LNCaP clone FGC (cell line): ENCODE measurements at regions not wholly inside any gene's neighbourhood (a gene's known extent, or its start where the extent isn't known, plus 50 kb on each side); places are given as distances from the start of the nearest gene placed in this dataset.

ENCODE experiments used
- DNase-seq: peaks from one replicate; pipeline ENCODE4 v3.0.0-alpha.2; 2011; ENCODE audit warnings: low read depth
- H3K4me3 ChIP-seq: 2 replicates; pipeline ENCODE4 v1.5.1; 2011; ENCODE audit warnings: mild to moderate bottlenecking, low read depth, low read length, control low read depth
- TF ChIP-seq, protein P1 (sequence below): IDR thresholded peaks from 2 replicates; pipeline ENCODE4 v1.5.1; 2012; ENCODE audit warnings: mild to moderate bottlenecking; ENCODE audit not compliant: control insufficient read depth, insufficient read depth; ENCODE audit errors: extremely low read depth

GRCh38 chr5:174614500-174615135 is 109.8 kb upstream of the MSX2 start:
- H3K4me3 ChIP-seq = no peak overlapping the region
- TF ChIP-seq, protein P1, sequence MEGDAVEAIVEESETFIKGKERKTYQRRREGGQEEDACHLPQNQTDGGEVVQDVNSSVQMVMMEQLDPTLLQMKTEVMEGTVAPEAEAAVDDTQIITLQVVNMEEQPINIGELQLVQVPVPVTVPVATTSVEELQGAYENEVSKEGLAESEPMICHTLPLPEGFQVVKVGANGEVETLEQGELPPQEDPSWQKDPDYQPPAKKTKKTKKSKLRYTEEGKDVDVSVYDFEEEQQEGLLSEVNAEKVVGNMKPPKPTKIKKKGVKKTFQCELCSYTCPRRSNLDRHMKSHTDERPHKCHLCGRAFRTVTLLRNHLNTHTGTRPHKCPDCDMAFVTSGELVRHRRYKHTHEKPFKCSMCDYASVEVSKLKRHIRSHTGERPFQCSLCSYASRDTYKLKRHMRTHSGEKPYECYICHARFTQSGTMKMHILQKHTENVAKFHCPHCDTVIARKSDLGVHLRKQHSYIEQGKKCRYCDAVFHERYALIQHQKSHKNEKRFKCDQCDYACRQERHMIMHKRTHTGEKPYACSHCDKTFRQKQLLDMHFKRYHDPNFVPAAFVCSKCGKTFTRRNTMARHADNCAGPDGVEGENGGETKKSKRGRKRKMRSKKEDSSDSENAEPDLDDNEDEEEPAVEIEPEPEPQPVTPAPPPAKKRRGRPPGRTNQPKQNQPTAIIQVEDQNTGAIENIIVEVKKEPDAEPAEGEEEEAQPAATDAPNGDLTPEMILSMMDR = no peak
- DNase-seq = no peak

DNA sequence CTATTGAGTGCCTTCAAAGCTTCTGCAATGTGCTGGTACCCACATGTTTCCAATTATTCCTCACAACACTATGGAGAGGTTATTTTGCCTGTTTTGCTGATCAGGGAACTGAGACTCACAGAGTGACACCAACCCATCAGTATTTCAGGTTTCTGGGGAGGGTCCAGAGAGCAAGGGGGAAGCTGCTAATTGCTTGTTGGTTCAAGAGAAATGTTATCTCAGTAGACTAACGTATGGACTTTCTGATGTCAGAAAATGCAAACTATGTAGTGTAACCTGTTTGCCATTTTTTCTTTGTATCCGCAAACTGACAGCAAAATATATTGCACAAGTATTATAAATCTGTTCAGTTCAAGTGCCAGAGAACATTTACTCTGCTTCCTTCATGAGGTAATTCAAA is 108.3 kb upstream of the MSX2 start:
- DNase-seq = no peak
- TF ChIP-seq, protein P1 = no peak
- no peak overlapping the region for H3K4me3 ChIP-seq

DNA sequence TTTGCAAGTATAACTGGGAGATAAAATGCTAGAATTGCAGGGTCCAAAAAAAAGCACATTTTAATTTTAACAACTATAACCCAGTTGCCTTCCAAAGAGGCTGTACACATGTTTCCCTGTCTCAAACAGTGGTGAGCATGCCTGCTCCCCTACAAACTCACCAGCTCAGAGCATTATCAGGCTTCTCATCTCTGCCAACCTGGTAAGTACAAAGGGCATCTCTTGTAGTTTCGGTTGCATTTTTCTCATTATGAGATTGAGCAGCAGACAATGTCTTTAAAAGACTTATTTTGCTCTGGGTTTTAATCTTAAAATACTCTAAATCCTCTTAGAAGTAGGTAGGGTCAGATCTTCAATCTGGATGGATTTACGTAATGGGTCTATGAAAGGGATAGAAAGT is 107.1 kb upstream of the MSX2 start:
- no peak for DNase-seq
- TF ChIP-seq, protein P1 = no peak
- H3K4me3 ChIP-seq = no peak overlapping the region

DNA sequence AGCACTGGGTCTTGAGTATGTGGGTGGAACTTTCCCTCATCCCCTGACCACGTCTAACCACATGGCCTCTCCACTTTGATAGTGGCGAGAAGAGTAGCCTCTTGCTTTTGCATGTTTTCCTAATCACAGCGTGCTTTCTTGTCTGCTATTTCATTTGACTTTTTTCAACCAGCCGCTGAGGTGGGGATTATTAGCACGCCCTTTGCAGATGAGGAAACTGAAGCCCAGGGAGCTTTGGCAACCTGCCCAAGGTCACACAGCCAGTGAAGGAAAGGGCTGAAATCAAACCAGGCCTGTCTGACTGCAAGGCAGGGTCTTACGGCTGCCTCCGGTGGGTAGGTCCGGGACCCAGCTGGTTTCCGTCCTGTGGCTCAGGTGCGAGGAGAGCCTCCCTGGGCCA is 106.5 kb upstream of the MSX2 start:
- TF ChIP-seq, protein P1 = no peak
- H3K4me3 ChIP-seq = no peak overlapping the region
- DNase-seq = no peak

DNA sequence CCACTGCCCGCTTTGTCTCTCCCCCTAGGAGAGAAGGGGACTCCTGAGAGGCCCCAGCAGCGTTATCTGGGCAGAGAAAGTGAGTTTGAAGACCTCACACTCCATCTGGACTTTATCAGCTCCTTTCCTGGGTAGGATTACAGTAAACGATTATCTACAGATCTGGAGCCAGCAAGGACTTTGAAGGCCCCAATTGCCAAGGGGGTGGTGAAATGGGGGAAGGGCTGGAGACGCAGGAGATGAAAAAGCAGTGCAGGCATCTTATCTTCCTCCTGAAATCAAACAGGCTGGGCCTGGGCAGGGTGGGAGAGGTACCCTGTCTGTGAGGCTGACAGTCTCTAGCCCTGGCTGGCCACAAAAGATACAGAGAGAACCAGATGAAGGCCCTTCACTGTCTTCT is 105.8 kb upstream of the MSX2 start:
- H3K4me3 ChIP-seq = no peak overlapping the region
- no peak for DNase-seq
- TF ChIP-seq, protein P1 = no peak

- DNase-seq = no peak
- H3K4me3 ChIP-seq = no peak overlapping the region
- TF ChIP-seq, protein P1 = no peak
Observed at GRCh38 chr5:174622067-174622466, 102.3 kb upstream of the MSX2 start.

- TF ChIP-seq, protein P1 = no peak
- no peak for DNase-seq
- H3K4me3 ChIP-seq = no peak overlapping the region
Observed at GRCh38 chr5:174623018-174623417, 101.4 kb upstream of the MSX2 start.
